OCI-LY7 (cell line): ENCODE measurements at regions not wholly inside any gene's neighbourhood (a gene's known extent, or its start where the extent isn't known, plus 50 kb on each side); places are given as distances from the start of the nearest gene placed in this dataset.

Source experiments
- BruUV-seq: library from RNA; stranded (reverse); fragments of 400-500 nt; replicated peaks from 2 replicates; lab custom pipeline; 2021; lab: Mats Ljungman, UMichigan
- CTCF ChIA-PET: fragments of 300-600 bp; sonication (Branson Sonifier 250); formaldehyde crosslinking; loops from one replicate; lab custom pipeline; 2022; ENCODE audit warnings: antibody characterized with exemption; ENCODE audit not compliant: unreplicated experiment; lab: Charles Lee
- POLR2A ChIA-PET: fragments of 300-600 bp; sonication (Branson Sonifier 250); formaldehyde crosslinking; loops from one replicate; lab custom pipeline; 2022; ENCODE audit warnings: antibody characterized with exemption; lab: Charles Lee
- DNase-seq: peaks from one replicate; pipeline ENCODE4 v3.0.0-alpha.2; 2015; ENCODE audit warnings: low spot score
- H2AFZ ChIP-seq: fragments of 200-600 bp; sonication (generic), shearing (Covaris generic); 2 replicates; pipeline ENCODE4 v1.6.1; 2014; ENCODE audit warnings: mild to moderate bottlenecking, antibody characterized with exemption, low read length, moderate library complexity
- H3K27ac ChIP-seq: fragments of 200-600 bp; sonication (generic); 2 replicates; pipeline ENCODE4 v1.5.1; 2014; ENCODE audit warnings: mixed run types, low read depth, mild to moderate bottlenecking, moderate library complexity, low read length, inconsistent platforms; ENCODE audit not compliant: poor library complexity, severe bottlenecking
- H3K36me3 ChIP-seq: fragments of 200-600 bp; sonication (generic); 2 replicates; pipeline ENCODE4 v1.6.1; 2014; ENCODE audit warnings: mild to moderate bottlenecking, antibody characterized with exemption, low read length, moderate library complexity, mixed read lengths; ENCODE audit not compliant: insufficient read depth
- H3K4me1 ChIP-seq: fragments of 200-600 bp; sonication (generic); 2 replicates; pipeline ENCODE4 v1.5.1; 2014; ENCODE audit warnings: mild to moderate bottlenecking, low read length; ENCODE audit not compliant: insufficient read depth, poor library complexity, severe bottlenecking
- H3K4me2 ChIP-seq: fragments of 200-600 bp; sonication (generic); 2 replicates; pipeline ENCODE4 v1.6.1; 2014; ENCODE audit warnings: mild to moderate bottlenecking, low read length
- H3K4me3 ChIP-seq: fragments of 200-600 bp; sonication (generic); 2 replicates; pipeline ENCODE4 v1.5.1; 2014; ENCODE audit warnings: mild to moderate bottlenecking, low read depth, low read length; ENCODE audit not compliant: poor library complexity, severe bottlenecking
- H3K79me2 ChIP-seq: fragments of 200-600 bp; sonication (generic); 2 replicates; pipeline ENCODE4 v1.6.1; 2016; ENCODE audit warnings: low read depth, mild to moderate bottlenecking, low read length, moderate library complexity, mixed read lengths; ENCODE audit not compliant: insufficient read depth
- H3K9me2 ChIP-seq: fragments of 200-600 bp; sonication (generic); 2 replicates; pipeline ENCODE4 v1.6.1; 2016; ENCODE audit warnings: mild to moderate bottlenecking, low read length, mixed read lengths; ENCODE audit not compliant: insufficient read depth
- H3K9me3 ChIP-seq: fragments of 200-600 bp; sonication (generic); 2 replicates; pipeline ENCODE4 v1.6.1; 2014; ENCODE audit warnings: mild to moderate bottlenecking, mixed run types, low read length, mixed read lengths
- H4K20me1 ChIP-seq: fragments of 200-600 bp; sonication (generic); 2 replicates; pipeline ENCODE4 v1.6.1; 2014; ENCODE audit warnings: mild to moderate bottlenecking, antibody characterized with exemption, low read length, moderate library complexity, mixed read lengths; ENCODE audit not compliant: insufficient read depth
- EZH2phosphoT487 ChIP-seq: fragments of 200-600 bp; sonication (generic); IDR thresholded peaks from 2 replicates; pipeline ENCODE4 v1.6.1; 2018; ENCODE audit warnings: low read depth, borderline replicate concordance, mild to moderate bottlenecking, mixed run types, antibody characterized with exemption, low read length, moderate library complexity, mixed read lengths
- intact Hi-C: fragments of 100-400 bp; cut with micrococcal nuclease; formaldehyde crosslinking; loops from one replicate; pipeline ENCODE4 v1.10.0; 2022; ENCODE audit not compliant: unreplicated experiment
- TF ChIP-seq, protein P1 (sequence below): fragments of 200-600 bp; sonication (generic); conservative IDR thresholded peaks from 2 replicates; pipeline ENCODE4 v1.5.1; 2014; ENCODE audit warnings: mild to moderate bottlenecking, antibody characterized with exemption, low read length, moderate library complexity, mixed read lengths

DNA sequence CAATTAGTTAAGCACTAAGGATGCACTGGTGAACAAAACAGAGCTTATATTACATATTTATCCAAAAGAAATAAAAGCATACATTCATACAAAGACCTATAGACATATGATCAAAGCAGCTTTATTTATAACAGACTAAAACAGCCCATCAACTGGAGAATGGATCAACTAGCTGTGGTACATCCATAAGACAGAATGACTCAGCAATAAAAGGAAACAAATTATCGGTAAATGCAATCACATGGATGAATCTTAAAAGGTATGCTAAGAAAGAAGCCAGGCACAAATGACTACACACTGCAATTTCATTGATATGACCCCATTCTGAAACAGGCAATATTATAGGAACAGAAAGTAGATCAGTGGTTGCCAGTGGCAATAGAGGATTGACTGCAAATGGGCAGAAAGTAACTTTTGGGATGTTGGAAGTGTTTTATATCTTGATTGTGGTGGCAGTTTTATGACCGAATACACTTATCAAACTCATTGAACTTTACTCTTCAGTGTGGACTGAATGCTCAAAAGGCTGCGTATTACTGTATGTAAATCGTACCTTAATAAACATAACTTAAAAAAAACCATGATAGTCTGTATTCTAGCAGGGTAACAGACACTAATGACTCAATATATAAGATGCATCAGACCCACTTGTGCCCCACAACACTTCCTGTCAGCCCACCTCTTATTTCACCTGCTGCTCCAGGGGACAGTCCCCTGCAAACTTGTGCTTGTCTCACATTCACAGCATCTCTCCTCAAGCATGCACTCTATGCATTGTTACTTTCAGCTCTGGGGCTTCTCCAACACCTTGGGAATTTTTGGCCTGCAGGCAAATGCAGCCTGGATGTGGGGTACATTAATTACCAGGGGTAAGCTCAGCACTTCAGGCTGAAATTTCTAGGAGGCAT, 59.1 kb downstream of the MID1IP1 start:
- ChIA-PET CTCF (no interaction called here), POLR2A (no interaction called here)
- no peak overlapping the region for H3K27ac ChIP-seq
- no peaks in the 10 kb centered on the region for H4K20me1 ChIP-seq
- no peaks in the 10 kb centered on the region for H3K79me2 ChIP-seq
- no peaks in the 10 kb centered on the region for H3K9me3 ChIP-seq
- H3K4me1 ChIP-seq: no peaks in the 10 kb centered on the region
- H2AFZ ChIP-seq: no peak overlapping the region
- TF ChIP-seq EZH2phosphoT487: no peak
- TF ChIP-seq, protein P1, sequence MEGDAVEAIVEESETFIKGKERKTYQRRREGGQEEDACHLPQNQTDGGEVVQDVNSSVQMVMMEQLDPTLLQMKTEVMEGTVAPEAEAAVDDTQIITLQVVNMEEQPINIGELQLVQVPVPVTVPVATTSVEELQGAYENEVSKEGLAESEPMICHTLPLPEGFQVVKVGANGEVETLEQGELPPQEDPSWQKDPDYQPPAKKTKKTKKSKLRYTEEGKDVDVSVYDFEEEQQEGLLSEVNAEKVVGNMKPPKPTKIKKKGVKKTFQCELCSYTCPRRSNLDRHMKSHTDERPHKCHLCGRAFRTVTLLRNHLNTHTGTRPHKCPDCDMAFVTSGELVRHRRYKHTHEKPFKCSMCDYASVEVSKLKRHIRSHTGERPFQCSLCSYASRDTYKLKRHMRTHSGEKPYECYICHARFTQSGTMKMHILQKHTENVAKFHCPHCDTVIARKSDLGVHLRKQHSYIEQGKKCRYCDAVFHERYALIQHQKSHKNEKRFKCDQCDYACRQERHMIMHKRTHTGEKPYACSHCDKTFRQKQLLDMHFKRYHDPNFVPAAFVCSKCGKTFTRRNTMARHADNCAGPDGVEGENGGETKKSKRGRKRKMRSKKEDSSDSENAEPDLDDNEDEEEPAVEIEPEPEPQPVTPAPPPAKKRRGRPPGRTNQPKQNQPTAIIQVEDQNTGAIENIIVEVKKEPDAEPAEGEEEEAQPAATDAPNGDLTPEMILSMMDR: no peak
- intact Hi-C loops: no loop called here
- no TSS peak for BruUV-seq
- H3K9me2 ChIP-seq: no peaks in the 10 kb centered on the region
- no peak overlapping the region for H3K4me2 ChIP-seq
- H3K4me3 ChIP-seq: no peak overlapping the region
- H3K36me3 ChIP-seq: no peaks in the 10 kb centered on the region
- DNase-seq: no peak

DNA sequence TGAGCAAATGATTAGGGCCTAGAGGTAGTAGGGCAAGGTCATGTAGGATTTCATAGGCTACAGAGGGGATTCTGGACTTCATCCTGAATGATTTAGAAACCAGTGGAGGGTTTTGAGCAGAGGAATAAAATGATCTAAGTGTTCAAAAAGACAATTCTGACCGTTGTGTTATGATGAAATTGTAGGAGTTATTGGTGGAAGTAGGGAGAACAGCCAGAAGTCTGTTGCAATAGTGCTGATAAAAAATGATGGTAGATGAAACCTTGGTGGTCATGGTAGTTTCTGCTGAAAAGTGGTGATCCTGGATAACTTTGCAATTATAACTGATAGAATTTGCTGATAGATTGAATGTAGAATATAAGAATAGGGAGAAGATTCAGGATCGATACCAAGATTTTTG, 60.2 kb downstream of the MID1IP1 start:
- Histone ChIP-seq H3K9me2 (no peaks in the 10 kb centered on the region), H3K79me2 (no peaks in the 10 kb centered on the region), H2AFZ (no peak overlapping the region), H4K20me1 (no peaks in the 10 kb centered on the region), H3K36me3 (no peaks in the 10 kb centered on the region), H3K4me1 (no peaks in the 10 kb centered on the region), H3K27ac (no peak overlapping the region), H3K4me3 (no peak overlapping the region), H3K9me3 (no peaks in the 10 kb centered on the region), H3K4me2 (no peak overlapping the region)
- TF ChIP-seq EZH2phosphoT487: no peak
- intact Hi-C loops: no loop called here
- POLR2A ChIA-PET: no interaction called here
- CTCF ChIA-PET: no interaction called here
- no peak for DNase-seq
- BruUV-seq: no TSS peak

DNA sequence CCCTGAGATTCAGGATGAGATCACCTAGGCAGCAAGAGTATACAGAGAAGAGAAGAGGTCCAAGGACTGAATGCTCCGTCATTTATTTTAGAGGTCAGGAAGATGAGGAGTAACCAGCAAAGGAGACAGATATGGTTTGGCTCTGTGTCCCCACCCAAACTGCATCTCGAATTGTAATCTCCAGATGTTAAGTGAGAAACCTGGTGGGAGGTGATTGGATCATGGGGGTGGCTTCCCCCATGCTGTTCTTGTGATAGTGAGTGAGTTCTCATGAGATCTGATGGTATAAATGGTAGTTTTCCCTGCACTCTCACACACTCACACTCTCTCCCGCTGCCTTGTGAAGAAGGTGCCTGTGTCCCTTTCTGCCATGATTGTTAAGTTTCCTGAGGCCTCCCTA, 60.8 kb downstream of the MID1IP1 start:
- POLR2A ChIA-PET: no interaction called here

More for the DNA sequence above, 60.8 kb downstream of the MID1IP1 start:
- Histone ChIP-seq H2AFZ (no peak overlapping the region), H3K4me1 (no peaks in the 10 kb centered on the region), H3K36me3 (no peaks in the 10 kb centered on the region), H3K9me2 (no peaks in the 10 kb centered on the region), H3K4me2 (no peak overlapping the region), H3K4me3 (no peak overlapping the region), H4K20me1 (no peaks in the 10 kb centered on the region), H3K79me2 (no peaks in the 10 kb centered on the region), H3K9me3 (no peaks in the 10 kb centered on the region), H3K27ac (no peak overlapping the region)
- CTCF ChIA-PET: no interaction called here
- intact Hi-C loops: no loop called here
- DNase-seq: no peak
- TF ChIP-seq EZH2phosphoT487: no peak
- TF ChIP-seq, protein P1: no peak
- BruUV-seq: no TSS peak
